Liver (tissue), 8 donors: ENCODE measurements at regions not wholly inside any gene's neighbourhood (a gene's known extent, or its start where the extent isn't known, plus 50 kb on each side); places are given as distances from the start of the nearest gene placed in this dataset.

Experiments
- DNase-seq: peaks from one replicate; pipeline ENCODE4 v3.0.0-alpha.2; 2017; ENCODE audit warnings: low spot score
- H3K27ac ChIP-seq, 2 donors: one replicate each; pipeline ENCODE4 v1.7.0; 2013; ENCODE audit warnings: inconsistent platforms in 2 of 2, low read length in 2 of 2, control low read depth in 1 of 2, low read depth in 1 of 2, mild to moderate bottlenecking in 1 of 2
- H3K27me3 ChIP-seq, 4 donors: one replicate each; pipeline versions ENCODE4 v1.6.1 to v1.7.0; 2013; ENCODE audit warnings: low read length in 3 of 4, inconsistent platforms in 1 of 4, mild to moderate bottlenecking in 1 of 4, moderate library complexity in 1 of 4; ENCODE audit not compliant: control insufficient read depth in 4 of 4, insufficient read depth in 4 of 4
- H3K36me3 ChIP-seq, 4 donors: one replicate each; pipeline versions ENCODE4 v1.6.1 to v1.7.0; 2013; ENCODE audit warnings: low read length in 3 of 4, mild to moderate bottlenecking in 3 of 4, low read depth in 1 of 4, moderate library complexity in 1 of 4; ENCODE audit not compliant: control insufficient read depth in 4 of 4, insufficient read depth in 3 of 4
- H3K4me1 ChIP-seq, 4 donors: one replicate each; pipeline versions ENCODE4 v1.6.1 to v1.7.0; 2013; ENCODE audit warnings: low read length in 3 of 4, mild to moderate bottlenecking in 3 of 4, moderate library complexity in 1 of 4; ENCODE audit not compliant: control insufficient read depth in 4 of 4, insufficient read depth in 4 of 4
- H3K4me3 ChIP-seq, 3 donors: one replicate each; pipeline versions ENCODE4 v1.6.1 to v1.7.0; 2013; ENCODE audit warnings: low read length in 3 of 3, control low read depth in 1 of 3, low read depth in 1 of 3, mild to moderate bottlenecking in 1 of 3
- H3K9ac ChIP-seq, 2 donors: one replicate each; pipeline ENCODE4 v1.7.0; 2013; ENCODE audit warnings: low read length in 2 of 2, mild to moderate bottlenecking in 2 of 2, moderate library complexity in 2 of 2, control low read depth in 1 of 2, low read depth in 1 of 2
- H3K9me3 ChIP-seq, 4 donors: one replicate each; pipeline versions ENCODE4 v1.6.1 to v1.7.0; 2013; ENCODE audit warnings: low read length in 3 of 4; ENCODE audit not compliant: control insufficient read depth in 4 of 4
- ATF3 ChIP-seq: IDR thresholded peaks from 2 replicates; pipeline ENCODE4 v1.6.1; 2016; ENCODE audit warnings: antibody characterized with exemption
- CTCF ChIP-seq: fragments of 150-350 bp; IDR thresholded peaks from 2 replicates; pipeline ENCODE4 v1.5.1; 2017; ENCODE audit warnings: improper control_type of control experiment, low read depth, low read length; ENCODE audit not compliant: missing input control
- FOXA1 ChIP-seq: IDR thresholded peaks from 2 replicates; pipeline ENCODE4 v1.6.1; 2016; ENCODE audit warnings: antibody characterized with exemption
- GABPA ChIP-seq, 2 donors: IDR thresholded peaks in 1 of 2; conservative IDR thresholded peaks in 1 of 2; 2 replicates each; pipeline ENCODE4 v1.6.1; 2016; ENCODE audit warnings: antibody characterized with exemption in 2 of 2, mild to moderate bottlenecking in 1 of 2, moderate library complexity in 1 of 2
- HNF4A ChIP-seq, 2 donors: conservative IDR thresholded peaks; 2 replicates each; pipeline ENCODE4 v1.6.1; 2016; ENCODE audit warnings: antibody characterized with exemption in 2 of 2, mild to moderate bottlenecking in 2 of 2
- HNF4G ChIP-seq: IDR thresholded peaks from 2 replicates; pipeline ENCODE4 v1.6.1; 2016; ENCODE audit warnings: antibody characterized with exemption
- JUND ChIP-seq, 2 donors: IDR thresholded peaks; 2 replicates each; pipeline ENCODE4 v1.6.1; 2016; ENCODE audit warnings: antibody characterized with exemption in 2 of 2
- MAX ChIP-seq: IDR thresholded peaks from 2 replicates; pipeline ENCODE4 v1.6.1; 2016; ENCODE audit warnings: antibody characterized with exemption
- NR2F2 ChIP-seq: IDR thresholded peaks from 2 replicates; pipeline ENCODE4 v1.6.1; 2016; ENCODE audit warnings: antibody characterized with exemption
- RAD21 ChIP-seq, 2 donors: IDR thresholded peaks; 2 replicates each; pipeline ENCODE4 v1.6.1; 2016; ENCODE audit warnings: antibody characterized with exemption in 2 of 2, mild to moderate bottlenecking in 2 of 2
- REST ChIP-seq: IDR thresholded peaks from 2 replicates; pipeline ENCODE4 v1.6.1; 2016; ENCODE audit warnings: antibody characterized with exemption, mild to moderate bottlenecking
- RXRA ChIP-seq, 2 donors: IDR thresholded peaks; 2 replicates each; pipeline ENCODE4 v1.6.1; 2017 to 2018; ENCODE audit warnings: antibody characterized with exemption in 2 of 2, mild to moderate bottlenecking in 1 of 2
- SP1 ChIP-seq: IDR thresholded peaks from 2 replicates; pipeline ENCODE4 v1.6.1; 2018; ENCODE audit warnings: antibody characterized with exemption, mild to moderate bottlenecking
- TAF1 ChIP-seq: conservative IDR thresholded peaks from 2 replicates; pipeline ENCODE4 v1.6.1; 2016; ENCODE audit warnings: antibody characterized with exemption, mild to moderate bottlenecking
- YY1 ChIP-seq: IDR thresholded peaks from 2 replicates; pipeline ENCODE4 v1.6.1; 2016; ENCODE audit warnings: antibody characterized with exemption, mild to moderate bottlenecking
- ZBTB33 ChIP-seq: IDR thresholded peaks from 2 replicates; pipeline ENCODE4 v1.6.1; 2016; ENCODE audit warnings: antibody characterized with exemption
- WGBS: extraction: QIAGEN DNeasy Blood & Tissue Kit; methylation state at CpG from one replicate; pipeline ENCODE4 v1.1.7; 2013; 5-methylcytosine and 5-hydroxymethylcytosine counted together
- donor health status: healthy.
- donor health status: healthy.
- donor health status: healthy.
- donor health status: healthy.
- donor health status: healthy.

GRCh38 chr4:53676402-53676871, 85.2 kb upstream of the LNX1 start:
- no peak for DNase-seq
- 48% methylated on average over 1 of the region's 1 CpG for WGBS
- H3K4me3 ChIP-seq = no peak overlapping the region
- H3K36me3 ChIP-seq = no peaks in the 10 kb centered on the region
- TF ChIP-seq TAF1 (no peak), NR2F2 (peak; percentile 100), GABPA (IDR thresholded peaks at IDR 0.05 in 1 of 2, conservative IDR thresholded peaks at IDR 0.05 in 1 of 2) (peak in 1 of 2 donors; percentile 15), MAX (no peak), RAD21 (IDR thresholded peaks at IDR 0.05) (peak; percentile 11 to 42), RXRA (IDR thresholded peaks at IDR 0.05) (peak; percentile 15 to 47), SP1 (peak; percentile 64)
- H3K27ac ChIP-seq = no peak overlapping the region
- H3K9ac ChIP-seq = no peak overlapping the region
- H3K4me1 ChIP-seq = peaks cover 0 to 6% (median 2%) of the 10 kb centered on the region in 4 donors
- H3K27me3 ChIP-seq = no peaks in the 10 kb centered on the region
- H3K9me3 ChIP-seq = no peaks in the 10 kb centered on the region

- no peaks in the 10 kb centered on the region for H3K36me3 ChIP-seq
- H3K9ac ChIP-seq = no peak overlapping the region
- H3K27ac ChIP-seq = no peak overlapping the region
- no peak for TF ChIP-seq CTCF
- no peak for TF ChIP-seq ZBTB33
- no peak for TF ChIP-seq NR2F2
- TF ChIP-seq SP1 = no peak
- TF ChIP-seq FOXA1 = no peak
- no peak overlapping the region for H3K4me3 ChIP-seq
- no peak for DNase-seq
- H3K4me1 ChIP-seq = peaks cover 1 to 11% (median 7%) of the 10 kb centered on the region in 4 donors
- H3K27me3 ChIP-seq = no peaks in the 10 kb centered on the region
- 86% methylated on average over 5 of the region's 5 CpGs for WGBS
- no peaks in the 10 kb centered on the region for H3K9me3 ChIP-seq
Observed at GRCh38 chr4:53674903-53675302, 83.6 kb upstream of the LNX1 start.

GRCh38 chr4:53672873-53673272, 81.6 kb upstream of the LNX1 start:
- WGBS = 84% methylated on average over 2 of the region's 2 CpGs
- Histone ChIP-seq H3K27me3 (no peaks in the 10 kb centered on the region), H3K4me3 (no peak overlapping the region), H3K9ac (no peak overlapping the region), H3K36me3 (no peaks in the 10 kb centered on the region), H3K9me3 (no peaks in the 10 kb centered on the region), H3K4me1 (peaks cover 1 to 11% (median 7%) of the 10 kb centered on the region in 4 donors), H3K27ac (no peak overlapping the region)
- TF ChIP-seq HNF4G (no peak), HNF4A (conservative IDR thresholded peaks at IDR 0.05) (no peak), ATF3 (no peak), REST (no peak), YY1 (no peak), SP1 (no peak), JUND (IDR thresholded peaks at IDR 0.05) (no peak)
- DNase-seq = no peak
